ENCODE measurements at regions not wholly inside any gene's neighbourhood (a gene's known extent, or its start where the extent isn't known, plus 50 kb on each side); places are given as distances from the start of the nearest gene placed in this dataset.

DNA sequence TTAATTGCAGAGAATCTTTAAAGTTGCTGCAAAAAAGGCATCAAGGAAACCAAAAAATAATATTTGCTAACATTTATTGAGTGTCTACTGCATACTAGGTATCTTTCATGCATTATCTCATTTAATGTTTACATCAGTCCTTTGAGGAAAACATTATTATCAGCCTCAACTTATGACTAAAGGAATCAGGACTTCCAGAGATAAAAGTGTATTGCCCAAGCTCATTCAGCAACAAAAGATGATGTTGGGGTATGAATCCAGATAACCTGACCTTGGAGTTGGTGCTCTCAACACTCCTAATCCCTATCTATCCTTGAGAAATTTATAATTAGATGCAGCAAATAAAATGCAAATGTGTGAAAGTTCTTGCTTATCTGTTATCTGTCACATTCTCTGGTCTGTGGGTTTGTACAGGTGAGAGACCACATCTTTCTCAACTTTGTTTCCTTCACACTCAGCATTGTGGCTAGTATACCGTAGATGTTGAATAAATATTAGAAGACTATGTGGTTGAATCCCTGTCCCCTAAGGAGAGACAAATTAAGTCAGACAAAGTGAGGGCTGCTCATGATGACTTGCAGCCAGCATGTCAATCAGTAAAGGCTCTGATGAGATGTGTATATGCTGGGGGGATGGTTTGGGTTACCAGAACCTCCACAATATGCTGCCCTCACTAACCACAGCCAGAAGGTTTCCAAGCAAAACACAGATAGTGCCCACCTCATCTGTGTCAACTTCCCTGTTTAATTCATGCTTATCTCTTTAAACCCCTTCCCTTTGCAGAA lies 82.6 kb downstream of the NOG start:
- Mint-ChIP-seq H3K36me3 (ENCODE audit: insufficient read depth, unreplicated experiment) (no peaks in the 10 kb centered on the region), H3K9me3 (ENCODE audit: low read depth, unreplicated experiment) (no peaks in the 10 kb centered on the region), H3K4me3 (ENCODE audit: low read depth, unreplicated experiment) (no peak overlapping the region), H3K4me1 (ENCODE audit: low read depth, unreplicated experiment) (peaks cover 24% of the 10 kb centered on the region), H3K27me3 (ENCODE audit: unreplicated experiment) (peaks cover 17% of the 10 kb centered on the region), H3K27ac (ENCODE audit: unreplicated experiment) (no peak overlapping the region)
- TF ChIP-seq, protein P1, sequence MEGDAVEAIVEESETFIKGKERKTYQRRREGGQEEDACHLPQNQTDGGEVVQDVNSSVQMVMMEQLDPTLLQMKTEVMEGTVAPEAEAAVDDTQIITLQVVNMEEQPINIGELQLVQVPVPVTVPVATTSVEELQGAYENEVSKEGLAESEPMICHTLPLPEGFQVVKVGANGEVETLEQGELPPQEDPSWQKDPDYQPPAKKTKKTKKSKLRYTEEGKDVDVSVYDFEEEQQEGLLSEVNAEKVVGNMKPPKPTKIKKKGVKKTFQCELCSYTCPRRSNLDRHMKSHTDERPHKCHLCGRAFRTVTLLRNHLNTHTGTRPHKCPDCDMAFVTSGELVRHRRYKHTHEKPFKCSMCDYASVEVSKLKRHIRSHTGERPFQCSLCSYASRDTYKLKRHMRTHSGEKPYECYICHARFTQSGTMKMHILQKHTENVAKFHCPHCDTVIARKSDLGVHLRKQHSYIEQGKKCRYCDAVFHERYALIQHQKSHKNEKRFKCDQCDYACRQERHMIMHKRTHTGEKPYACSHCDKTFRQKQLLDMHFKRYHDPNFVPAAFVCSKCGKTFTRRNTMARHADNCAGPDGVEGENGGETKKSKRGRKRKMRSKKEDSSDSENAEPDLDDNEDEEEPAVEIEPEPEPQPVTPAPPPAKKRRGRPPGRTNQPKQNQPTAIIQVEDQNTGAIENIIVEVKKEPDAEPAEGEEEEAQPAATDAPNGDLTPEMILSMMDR (IDR thresholded peaks at IDR 0.05; ENCODE audit: unreplicated experiment), result no peak
- BruUV-seq (replicated peaks), result no TSS peak
- CTCF ChIA-PET, result interaction anchor here (1.0 kb wide), 1 partner anchor 40 kb away, joined by 3 read pairs; no protein-coding TSS in a partner anchor
- DNase-seq, result no peak
- intact Hi-C loops (cut with micrococcal nuclease; ENCODE audit: unreplicated experiment), result no loop called here

DNA sequence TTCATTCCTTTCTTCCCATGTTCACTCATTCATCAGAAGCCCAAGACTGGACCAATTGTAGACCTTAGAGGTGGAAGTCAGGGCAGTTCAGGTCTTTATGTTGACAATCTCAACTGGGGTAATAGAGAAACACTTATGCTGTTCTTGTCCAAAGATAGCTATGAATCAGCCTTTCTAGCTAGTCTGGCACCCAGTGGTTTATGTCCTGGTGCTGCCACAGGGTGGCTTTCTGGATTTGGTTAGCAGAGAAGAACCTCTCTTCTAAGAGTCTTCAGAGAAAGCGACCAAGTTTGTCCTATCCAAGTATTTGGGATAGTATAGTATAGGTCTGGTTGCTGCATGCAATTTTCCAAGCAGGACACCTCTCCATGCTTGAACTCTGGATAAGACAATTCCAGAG lies 83.3 kb downstream of the NOG start:
- no peak overlapping the region for H3K4me3 Mint-ChIP-seq (ENCODE audit: low read depth, unreplicated experiment)
- CTCF ChIA-PET, result interaction anchor here (1.0 kb wide), 1 partner anchor 39 kb away, joined by 3 read pairs; no protein-coding TSS in a partner anchor
- no peaks in the 10 kb centered on the region for H3K36me3 Mint-ChIP-seq (ENCODE audit: insufficient read depth, unreplicated experiment)
- H3K9me3 Mint-ChIP-seq (ENCODE audit: low read depth, unreplicated experiment), result no peaks in the 10 kb centered on the region
- intact Hi-C loops (cut with micrococcal nuclease; ENCODE audit: unreplicated experiment), result no loop called here
- no TSS peak for BruUV-seq (replicated peaks)
- no peak overlapping the region for H3K27ac Mint-ChIP-seq (ENCODE audit: unreplicated experiment)
- H3K4me1 Mint-ChIP-seq (ENCODE audit: low read depth, unreplicated experiment), result peaks cover 24% of the 10 kb centered on the region
- TF ChIP-seq, protein P1 (IDR thresholded peaks at IDR 0.05; ENCODE audit: unreplicated experiment), result no peak
- DNase-seq, result no peak
- peaks cover 14% of the 10 kb centered on the region for H3K27me3 Mint-ChIP-seq (ENCODE audit: unreplicated experiment)

DNA sequence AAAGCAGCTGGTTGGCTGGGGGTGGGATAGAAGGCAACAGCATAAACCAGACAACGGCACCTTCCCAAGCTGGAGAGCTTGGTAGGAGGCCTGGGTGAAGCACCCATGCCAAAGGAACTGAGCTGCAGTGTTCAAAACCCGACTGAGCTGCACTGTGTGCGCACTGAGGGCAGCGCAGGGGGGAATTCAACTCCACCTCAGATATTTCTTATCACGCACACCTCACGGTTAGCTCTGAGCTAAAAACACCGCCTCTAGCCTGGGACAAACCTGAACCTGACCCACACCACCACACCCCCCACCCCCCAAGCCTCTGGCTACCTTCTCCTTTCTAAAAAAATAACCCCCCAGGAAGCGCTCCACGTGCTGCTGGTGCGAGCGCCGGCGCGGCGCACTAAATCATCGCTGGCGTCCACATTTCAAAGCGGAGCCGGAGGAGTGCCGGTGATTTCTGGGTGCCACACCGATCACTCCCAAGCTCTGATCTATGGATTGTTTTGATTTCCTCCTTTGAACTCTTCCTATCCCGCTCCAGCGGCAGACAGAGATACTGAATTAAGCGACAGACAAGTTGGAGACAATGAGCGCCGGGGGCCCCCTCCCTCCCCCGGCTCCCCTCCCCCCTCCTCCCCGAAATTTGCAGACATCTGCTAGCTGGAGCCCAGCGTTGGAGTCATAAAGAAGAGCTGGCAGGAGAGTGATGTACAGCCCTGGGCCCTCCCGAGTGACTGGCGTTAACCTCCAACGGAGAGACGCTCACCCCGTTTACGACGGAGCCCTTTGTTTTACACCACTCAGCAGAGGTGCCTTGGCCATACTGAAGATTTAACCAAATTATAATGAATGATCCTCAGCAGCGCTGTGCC lies 85.0 kb downstream of the NOG start:
- peak overlapping the region; percentile 50 for H3K4me3 Mint-ChIP-seq (ENCODE audit: low read depth, unreplicated experiment)
- no peaks in the 10 kb centered on the region for H3K27me3 Mint-ChIP-seq (ENCODE audit: unreplicated experiment)
- DNase-seq, result no peak
- TF ChIP-seq, protein P1 (IDR thresholded peaks at IDR 0.05; ENCODE audit: unreplicated experiment), result no peak
- intact Hi-C loops (cut with micrococcal nuclease; ENCODE audit: unreplicated experiment), result no loop called here
- CTCF ChIA-PET, result interaction anchor here (0.6 to 1.5 kb wide), 4 partner anchors 21 to 977 kb away, joined by 3 to 4 read pairs (median 3); no protein-coding TSS in a partner anchor
- peak overlapping the region; percentile 27 for H3K27ac Mint-ChIP-seq (ENCODE audit: unreplicated experiment)
- peaks cover 30% of the 10 kb centered on the region for H3K4me1 Mint-ChIP-seq (ENCODE audit: low read depth, unreplicated experiment)
- H3K36me3 Mint-ChIP-seq (ENCODE audit: insufficient read depth, unreplicated experiment), result no peaks in the 10 kb centered on the region
- H3K9me3 Mint-ChIP-seq (ENCODE audit: low read depth, unreplicated experiment), result no peaks in the 10 kb centered on the region
- no TSS peak for BruUV-seq (replicated peaks)

DNA sequence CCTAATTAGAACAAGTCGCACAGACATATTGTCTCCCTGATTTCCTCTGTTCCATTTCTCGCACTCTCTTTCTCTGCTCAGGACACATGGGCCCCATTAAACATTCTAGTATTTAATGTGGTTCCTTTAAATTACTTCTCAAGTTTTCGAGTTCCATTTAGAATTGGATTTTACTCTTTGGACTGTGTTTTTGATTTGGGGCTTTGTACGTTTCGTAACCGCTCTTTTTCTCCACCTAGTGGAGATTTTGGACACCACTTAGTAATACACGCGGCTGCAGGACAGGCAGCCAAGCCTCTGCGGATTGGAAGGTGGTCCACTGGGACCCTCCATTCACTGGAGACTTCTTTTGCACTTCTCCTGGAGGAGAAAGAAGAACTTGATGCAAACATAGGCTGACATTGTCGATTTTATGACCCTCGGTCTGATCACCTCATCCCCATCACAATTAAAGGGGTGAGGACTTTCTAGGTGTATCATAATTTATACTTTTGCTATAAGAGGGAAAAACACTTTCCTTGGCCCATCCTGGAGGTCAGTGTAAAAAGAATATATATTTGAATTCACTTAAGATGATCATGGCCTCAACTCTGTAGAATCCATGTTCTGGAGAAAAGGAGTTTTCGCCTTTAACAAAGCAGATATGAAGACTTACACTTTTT lies 85.7 kb downstream of the NOG start:
- H3K27ac Mint-ChIP-seq (ENCODE audit: unreplicated experiment), result peak overlapping the region; percentile 27
- H3K9me3 Mint-ChIP-seq (ENCODE audit: low read depth, unreplicated experiment), result no peaks in the 10 kb centered on the region
- TF ChIP-seq, protein P1 (IDR thresholded peaks at IDR 0.05; ENCODE audit: unreplicated experiment), result no peak
- BruUV-seq (replicated peaks), result no TSS peak
- no peak for DNase-seq
- no peaks in the 10 kb centered on the region for H3K36me3 Mint-ChIP-seq (ENCODE audit: insufficient read depth, unreplicated experiment)
- intact Hi-C loops (cut with micrococcal nuclease; ENCODE audit: unreplicated experiment), result no loop called here
- no peaks in the 10 kb centered on the region for H3K27me3 Mint-ChIP-seq (ENCODE audit: unreplicated experiment)
- H3K4me3 Mint-ChIP-seq (ENCODE audit: low read depth, unreplicated experiment), result peak overlapping the region; percentile 50
- CTCF ChIA-PET, result interaction anchor here (0.6 to 1.5 kb wide), 4 partner anchors 20 to 976 kb away, joined by 3 to 4 read pairs (median 3); no protein-coding TSS in a partner anchor
- H3K4me1 Mint-ChIP-seq (ENCODE audit: low read depth, unreplicated experiment), result peaks cover 34% of the 10 kb centered on the region
